LHCN-M2 (cell line): ENCODE measurements at regions not wholly inside any gene's neighbourhood (a gene's known extent, or its start where the extent isn't known, plus 50 kb on each side); places are given as distances from the start of the nearest gene placed in this dataset.
"Not testable (repeated sequence)": the region's sequence is repeated elsewhere in the genome, so short reads cannot be mapped to it uniquely, and the experiment has no call there.

ENCODE experiments used
- DNase-seq: peaks from one replicate; pipeline ENCODE4 v3.0.0-alpha.2; 2012; ENCODE audit warnings: low read depth

DNA sequence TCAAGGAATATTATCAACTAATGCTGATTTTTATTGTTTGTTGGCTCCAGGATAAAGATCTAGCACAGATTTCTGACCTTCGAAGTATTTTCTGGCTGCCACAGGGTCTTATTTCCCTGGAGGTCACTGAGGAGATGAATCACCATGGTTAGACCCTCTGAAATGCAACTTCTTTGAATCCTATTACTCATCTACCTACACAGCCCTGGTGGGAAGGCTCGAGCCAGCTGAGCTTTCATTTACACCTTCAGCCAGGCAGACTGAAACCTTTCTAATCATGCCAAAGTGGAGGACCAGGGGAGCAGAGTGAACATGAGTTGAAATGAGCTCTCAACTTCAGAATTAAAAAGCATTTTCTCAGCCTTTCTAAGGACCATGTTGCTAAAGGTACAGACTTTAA, 130.5 kb downstream of the SMIM20 start:
- DNase-seq = no peak

DNA sequence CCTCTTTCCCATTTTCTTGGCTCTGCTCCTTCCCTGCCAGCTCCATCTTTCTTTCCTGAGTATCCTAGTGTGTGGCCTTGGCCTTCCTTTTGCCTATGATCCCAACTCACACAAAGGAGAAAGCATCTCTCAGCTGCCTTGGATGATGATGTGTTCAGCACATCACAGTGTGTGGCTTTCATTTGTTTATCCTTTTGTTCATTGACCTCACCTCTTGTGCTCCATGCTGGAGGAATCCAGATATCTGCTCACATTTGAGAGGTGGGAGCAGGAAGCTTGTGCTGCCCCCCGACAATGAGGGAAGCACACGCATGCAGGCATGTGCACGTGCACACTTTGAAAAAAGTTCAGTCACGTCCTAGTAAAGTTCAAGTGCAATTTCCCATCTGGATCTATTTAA, 131.0 kb downstream of the SMIM20 start:
- no peak for DNase-seq

DNA sequence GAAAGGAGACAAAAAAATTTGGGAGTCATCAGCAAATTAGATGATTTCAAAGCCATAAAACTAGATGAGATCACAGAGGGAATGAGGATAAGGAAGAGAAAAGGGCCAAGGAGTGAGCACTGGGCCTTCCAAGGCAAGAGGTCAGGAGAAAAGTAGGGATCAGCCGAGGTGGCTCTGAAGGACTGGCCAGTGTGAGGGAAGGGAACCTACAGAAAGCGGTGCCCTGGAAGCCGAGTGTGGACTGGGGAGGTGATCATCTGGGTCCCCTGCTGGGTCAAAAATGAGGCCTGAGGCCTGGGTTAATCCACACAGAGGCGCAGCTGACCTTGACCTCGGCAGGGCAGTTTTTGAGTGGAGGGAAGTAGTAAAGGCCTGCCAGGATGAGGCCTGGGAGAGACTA, 133.8 kb downstream of the SMIM20 start:
- no peak for DNase-seq

DNA sequence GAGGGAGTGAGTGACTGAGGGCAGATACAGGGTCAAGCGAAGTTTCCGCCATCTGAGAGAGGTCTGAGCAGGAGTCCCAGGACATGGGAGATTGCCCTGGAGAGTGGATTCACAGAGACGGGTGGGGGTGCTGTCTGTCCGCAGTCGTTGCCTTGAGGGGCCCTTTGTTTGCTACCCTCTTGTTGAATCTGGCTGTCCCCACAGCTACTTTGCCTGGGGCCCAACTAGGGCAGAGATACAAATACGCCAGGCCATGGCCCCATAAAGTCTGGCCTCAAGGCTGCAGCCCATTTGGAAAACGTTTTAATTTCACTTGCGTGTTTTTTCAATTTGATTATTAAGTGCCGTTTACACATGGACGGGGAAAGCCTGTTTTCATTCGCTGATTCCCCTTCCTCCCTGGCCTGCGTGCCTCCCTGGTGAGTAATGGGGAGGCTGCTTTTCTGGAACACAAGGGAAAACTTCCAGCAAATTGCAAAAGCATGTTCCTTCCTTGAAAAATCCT, 134.4 kb downstream of the SMIM20 start:
- peak; percentile 90 for DNase-seq

DNA sequence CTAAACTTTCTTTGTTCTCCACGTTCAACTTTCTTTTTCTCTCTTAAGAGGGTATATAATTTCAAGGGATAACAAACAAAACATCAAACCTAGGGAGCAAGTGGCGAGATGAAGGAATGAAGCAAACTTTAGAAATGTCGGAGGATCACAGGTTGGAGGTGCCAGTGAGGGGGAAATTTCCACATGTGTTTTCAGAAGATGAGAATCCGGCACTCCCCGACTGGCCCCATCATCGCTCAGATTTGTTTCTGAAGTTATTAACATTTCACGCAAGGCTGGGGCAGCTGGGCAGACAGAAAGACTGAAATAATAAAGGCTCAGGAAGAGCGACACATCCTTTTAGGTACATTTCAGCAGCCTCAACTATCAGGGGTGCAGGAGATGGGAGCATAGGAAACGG, 134.9 kb downstream of the SMIM20 start:
- peak; percentile 44 for DNase-seq

DNA sequence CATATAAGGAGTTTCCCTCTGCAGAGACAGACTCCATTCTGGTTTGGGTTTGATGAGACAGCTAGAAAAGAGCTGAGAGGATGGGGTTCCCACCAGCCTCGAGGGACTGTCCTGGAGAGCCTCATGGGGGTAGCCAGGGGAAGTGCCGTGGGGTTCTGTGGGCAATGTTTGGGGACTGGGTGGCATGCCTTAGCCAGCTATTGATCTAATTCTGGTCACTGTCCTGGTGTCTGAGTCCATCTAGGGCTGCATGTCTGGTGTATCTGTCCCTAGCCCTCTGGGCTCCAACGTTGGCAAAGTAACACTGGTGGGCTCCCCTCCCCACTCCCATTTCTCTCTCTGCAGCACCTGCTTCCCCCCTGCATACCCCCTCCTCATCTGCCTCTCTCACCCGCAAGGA, 135.4 kb downstream of the SMIM20 start:
- DNase-seq = no peak

DNA sequence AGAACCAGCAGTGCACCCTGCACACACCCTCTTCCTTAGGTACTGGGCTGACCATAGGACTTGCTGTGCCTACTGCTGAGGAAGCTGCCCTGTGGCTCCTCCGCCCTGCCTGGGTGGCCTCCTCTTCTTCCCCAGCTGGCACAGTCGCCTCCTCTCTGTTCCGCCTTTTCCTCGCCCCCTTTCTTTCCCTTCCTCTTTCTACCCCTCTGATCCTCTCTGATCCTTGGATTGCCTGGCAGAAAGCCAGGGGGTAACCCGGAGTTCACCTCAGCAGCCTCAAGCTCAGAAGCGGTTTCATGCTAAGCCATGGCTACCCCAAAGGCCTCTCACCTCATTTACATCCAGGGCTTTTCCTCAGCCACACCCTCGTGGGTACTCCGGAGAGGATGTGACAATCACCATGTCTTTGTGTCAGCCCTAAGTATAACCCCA, 136.2 kb downstream of the SMIM20 start:
- no peak for DNase-seq

DNA sequence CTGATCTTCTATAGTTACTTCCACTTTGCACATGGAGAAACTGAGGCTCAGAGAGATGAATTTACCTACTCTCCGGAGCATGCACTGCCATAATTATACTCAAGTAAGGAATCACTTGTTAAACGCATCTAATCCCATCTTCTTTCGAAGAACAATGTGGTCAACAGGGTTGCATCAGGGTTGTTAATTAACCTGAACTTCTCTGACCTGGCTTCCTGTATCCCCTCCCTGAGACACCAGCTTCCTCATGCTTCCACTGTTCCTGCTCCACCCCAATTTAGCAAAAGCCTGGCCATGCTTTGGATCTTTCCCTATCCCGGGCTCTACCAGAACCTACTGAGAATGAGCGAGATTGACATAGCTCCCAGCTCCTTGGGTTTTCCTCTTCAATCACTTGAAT, 136.7 kb downstream of the SMIM20 start:
- DNase-seq = no peak

DNA sequence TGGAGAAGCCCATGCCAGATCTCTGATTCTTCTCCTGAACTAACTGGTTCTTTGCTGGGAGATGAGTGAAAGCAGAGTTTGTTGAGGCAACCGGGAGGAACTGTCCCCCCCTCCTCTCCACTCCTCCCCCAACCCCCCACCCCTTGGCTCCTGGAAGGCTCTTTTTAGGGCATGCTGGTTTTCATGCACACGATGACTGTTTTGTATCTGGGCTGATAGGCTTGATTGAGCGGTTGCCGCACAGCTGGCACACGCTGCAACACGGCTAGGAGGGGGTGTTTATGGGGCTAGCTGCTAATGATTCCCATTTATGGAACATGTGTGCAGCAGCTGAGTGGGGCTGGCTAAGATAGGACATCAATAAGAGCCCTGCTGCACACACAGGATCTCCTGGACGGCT, 137.2 kb downstream of the SMIM20 start:
- DNase-seq = no peak

DNA sequence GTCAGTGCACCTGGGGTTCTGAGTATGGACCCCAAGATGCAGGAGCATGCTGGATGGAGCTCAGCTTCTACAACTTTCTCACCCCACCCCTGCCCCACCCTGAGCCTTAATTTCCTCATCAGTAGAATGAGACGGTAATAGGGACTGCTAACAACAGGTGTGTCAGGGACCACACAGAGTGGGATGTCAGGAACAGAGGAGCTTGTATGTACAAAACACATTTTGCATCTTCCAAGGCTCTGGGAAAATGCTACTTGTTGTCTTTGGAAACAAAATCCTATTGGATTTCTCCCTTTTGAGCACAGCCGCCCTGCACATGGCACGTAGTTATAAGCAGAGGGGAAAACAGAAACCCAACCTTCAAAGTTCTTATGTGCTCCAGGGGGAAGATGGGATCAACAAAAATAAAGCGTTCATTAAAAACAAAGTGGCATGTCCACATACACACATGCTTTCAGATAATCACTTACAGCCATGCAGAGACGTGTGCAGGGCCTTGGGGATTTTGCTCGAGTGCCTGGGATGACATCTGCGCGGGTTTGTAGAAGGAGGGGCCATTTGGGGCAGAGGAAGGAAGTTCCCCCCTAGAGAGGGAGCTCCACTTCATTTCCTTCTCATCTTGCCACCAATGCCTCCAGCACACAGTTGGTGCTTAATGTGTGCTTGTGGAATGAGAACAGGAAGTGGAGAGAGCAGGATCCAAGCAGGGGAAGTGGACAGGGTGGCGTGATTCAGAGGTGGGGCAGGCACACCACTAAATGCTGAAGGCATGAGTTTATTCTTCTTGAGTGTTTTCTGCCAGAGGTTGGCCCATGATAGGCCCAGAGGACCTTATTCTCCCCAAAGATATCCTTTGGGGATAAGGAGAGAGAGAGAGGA, 138.9 kb downstream of the SMIM20 start:
- DNase-seq = no peak

DNA sequence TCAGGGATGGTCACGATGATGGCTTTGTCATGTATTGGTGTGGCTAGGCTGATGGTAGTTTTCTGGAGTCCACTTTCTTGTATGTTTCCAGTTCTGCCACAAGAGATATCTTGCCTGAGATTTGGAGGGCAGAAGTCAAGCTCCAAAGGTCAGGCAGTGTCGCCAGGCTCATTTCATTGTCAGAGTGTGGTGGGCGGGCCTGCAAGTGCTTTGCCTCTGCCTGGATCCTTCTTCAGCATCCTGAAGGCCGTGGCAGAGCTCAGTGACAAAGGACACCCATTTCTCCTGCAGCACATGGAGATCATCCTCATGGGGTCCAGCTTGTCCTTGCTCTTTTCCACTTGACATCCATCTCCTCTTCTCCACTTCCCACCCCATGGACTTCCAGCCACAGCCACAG, 139.7 kb downstream of the SMIM20 start:
- no peak for DNase-seq

DNA sequence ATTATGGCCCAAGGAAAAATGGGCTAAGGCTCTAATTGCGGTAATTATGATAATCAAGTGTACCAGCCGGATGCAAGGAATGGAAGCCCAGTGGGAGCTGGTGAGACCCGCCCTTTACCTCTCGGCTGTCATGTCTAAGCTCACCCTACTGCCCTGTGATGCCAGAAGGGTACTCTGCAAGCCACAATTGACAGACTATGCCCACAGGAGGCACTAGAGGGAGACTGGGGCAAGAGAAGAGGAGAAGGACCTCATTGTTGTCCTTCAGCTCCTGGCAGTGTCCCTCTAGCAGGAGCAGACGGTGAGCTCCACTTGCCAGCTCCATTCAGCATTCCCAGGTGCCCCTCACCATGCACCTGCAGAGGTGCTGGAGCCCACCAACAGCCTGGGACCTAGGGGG, 141.8 kb downstream of the SMIM20 start:
- DNase-seq = no peak

DNA sequence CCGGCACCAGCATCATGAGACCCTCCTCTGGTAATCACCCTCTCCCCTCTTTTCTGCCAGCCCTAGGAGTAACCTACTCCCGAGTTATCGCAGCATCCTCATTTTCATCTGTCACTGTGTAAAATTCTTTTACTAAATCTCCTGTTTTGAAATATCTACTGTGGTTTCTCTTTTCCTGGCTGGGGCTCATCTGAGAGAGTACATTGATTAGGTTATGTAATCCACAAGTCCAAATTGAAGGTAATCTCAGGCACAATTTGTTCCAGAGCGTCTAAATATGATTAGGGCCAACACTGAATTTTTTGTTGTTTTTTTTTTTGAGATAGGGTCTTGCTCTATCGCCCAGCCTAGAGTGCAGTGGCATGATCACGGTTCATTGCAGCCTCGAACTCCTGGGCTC, 142.4 kb downstream of the SMIM20 start:
- DNase-seq = no peak

DNA sequence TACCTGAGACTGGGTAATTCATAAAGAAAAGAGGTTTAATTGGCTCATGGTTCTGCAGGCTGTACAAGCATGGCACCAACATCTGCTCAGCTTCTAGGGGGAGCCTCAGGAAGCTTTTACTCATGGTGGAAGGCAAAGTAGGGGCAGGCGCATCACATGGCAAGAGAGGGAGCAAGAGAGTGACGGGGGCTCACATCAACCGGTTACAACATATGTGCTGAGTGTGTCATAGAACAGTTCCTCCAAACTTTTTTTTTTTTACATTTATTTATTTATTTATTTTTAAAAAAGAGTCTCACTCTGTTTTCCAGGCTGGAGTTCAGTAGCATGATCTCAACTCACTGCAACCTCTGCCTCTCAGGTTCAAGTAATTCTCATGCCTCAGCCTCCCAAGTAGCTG, 143.8 kb downstream of the SMIM20 start:
- DNase-seq = not testable (repeated sequence)

DNA sequence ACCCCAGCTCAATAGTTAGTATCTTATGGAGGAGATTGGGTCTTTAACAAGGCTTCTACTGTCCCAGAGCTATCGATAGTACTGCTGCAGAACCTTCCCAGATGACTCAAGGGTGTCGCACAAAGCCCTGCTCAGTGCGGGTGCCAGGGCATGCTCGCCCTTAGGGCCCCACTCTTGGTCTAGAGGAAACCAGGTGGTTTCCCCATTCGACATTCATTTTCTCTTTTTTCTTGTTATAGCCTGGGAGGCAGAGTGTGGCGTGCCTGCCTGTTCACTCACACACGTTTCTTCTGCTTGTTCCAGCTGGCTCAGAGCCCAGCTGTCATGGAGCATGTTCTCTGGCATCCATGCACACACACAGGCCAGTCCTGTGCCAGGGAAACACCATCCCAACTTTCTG, 144.5 kb downstream of the SMIM20 start:
- no peak for DNase-seq

DNA sequence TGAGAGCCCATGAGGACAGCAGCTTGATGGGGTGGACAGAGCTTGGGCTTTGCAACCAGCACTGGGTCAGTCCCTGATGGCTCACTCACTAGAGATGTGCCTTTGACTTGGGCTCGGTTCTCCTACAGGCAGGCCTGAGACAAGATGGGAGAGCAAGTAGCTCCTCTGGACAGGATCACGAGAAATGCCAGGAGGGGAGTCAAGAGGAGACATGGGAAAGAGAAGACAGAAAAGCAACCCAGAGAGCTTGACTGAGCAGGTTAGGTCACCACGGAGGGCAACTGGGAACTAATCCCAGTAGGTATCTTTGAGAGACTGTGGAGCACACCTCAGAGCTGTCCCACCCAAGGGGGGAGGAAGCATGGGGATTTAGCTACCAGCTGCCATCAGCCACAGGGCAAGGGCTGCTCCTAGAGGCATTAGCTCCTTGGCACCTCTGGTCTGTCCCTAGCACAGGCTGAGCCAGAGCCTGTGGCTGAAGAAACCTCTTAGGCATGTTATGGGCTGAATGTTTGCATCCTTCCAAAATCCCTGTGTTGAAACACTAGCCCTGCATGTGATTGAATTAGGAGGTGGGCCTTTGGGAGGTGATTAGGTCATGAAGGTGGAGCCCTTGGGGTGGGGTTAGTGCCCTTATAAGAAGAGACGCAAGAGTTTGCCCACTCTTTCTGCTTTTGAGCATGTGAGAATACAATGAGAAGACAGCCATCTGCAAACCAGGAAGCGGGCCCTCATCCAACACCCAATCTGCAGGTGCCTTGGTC, 145.6 kb downstream of the SMIM20 start:
- no peak for DNase-seq

DNA sequence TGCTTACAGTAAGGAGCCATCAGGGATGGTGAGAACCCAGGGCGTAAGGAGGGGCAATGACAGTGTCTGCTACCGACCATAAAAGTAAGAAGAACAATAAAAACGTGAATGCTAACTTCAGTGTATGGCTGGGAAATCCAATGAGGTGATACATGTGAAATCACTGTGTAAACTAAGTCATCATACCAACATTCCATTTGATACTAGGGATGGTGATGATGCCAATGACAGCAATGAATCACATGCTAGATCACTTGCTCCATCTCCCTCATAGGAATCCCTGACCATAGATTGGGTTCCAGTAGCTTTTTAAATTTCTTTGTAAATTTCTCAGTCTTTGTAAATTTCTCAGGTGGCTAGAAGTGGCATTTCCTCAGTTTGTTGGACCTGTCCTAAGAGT, 146.3 kb downstream of the SMIM20 start:
- no peak for DNase-seq

DNA sequence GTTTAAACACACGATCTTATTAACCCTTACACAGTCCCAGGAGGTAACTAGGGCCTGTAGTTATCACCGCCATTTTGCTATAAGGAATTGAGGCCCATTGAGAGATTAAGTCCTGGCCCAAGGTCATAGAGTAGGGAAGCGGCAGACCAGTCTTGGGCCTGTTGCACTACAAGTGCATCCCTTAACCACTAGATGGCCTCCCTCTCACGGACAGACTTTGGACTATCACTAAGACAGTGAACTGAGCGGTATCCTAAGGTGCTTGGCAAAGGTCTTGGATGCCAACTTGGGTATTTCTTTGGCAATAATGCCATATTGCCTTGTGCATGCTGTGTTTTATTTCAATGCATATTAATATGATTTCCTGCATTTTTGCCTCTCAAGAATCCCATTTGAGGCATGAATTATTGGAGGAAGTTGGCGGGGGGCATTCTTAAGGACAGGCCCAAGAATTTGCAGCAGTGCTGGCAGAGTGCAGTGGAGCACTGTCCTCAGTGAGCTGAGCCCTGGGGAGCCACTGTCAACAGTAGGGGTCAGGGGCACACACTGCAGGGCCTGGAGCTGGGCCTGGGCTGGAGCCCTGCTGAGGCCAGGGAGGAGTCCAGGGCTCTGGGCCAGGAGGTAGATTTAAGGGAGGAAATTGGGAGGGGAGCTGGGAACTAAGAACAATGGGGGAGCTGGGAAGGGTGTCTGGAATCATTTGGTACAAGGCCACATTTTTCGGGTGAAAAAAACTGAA, 147.4 kb downstream of the SMIM20 start:
- DNase-seq = peak; percentile 41

DNA sequence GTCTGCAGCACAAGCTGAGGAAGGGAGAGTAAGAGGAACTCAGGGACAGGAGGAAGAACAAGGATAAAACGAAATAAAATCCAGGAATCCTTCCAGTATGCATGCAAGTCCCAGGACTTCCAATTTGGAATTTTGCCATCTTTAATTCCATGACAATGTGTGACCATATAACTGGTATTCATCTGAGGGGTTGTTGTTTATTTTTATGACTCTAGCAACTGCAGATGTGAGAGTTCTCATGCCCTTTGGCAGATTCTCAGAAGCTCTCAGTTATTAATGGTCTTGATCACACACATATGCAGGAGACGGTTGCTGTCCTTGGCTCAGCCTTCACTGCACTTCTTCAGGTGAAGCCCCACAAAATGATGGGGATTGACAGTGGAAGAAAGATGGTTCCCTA, 148.2 kb downstream of the SMIM20 start:
- peak; percentile 38 for DNase-seq

DNA sequence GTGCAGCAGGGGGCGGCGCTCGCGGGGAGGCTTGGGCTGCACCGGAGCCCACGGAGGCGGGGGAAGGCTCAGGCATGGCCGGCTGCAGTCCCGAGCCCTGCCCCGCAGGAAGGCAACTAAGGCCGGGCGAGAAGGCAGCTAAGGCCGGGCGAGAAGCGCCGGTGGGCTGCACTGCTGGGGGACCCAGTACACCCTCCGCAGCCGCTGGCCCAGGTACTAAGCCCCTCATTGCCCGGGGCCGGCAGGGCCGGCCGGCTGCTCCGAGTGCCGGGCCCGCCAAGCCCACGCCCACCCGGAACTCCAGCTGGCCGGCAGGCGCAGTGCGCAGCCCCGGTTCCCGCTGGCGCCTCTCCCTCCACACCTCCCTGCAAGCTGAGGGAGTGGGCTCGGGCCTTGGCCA, 150.0 kb downstream of the SMIM20 start:
- DNase-seq = not testable (repeated sequence)

DNA sequence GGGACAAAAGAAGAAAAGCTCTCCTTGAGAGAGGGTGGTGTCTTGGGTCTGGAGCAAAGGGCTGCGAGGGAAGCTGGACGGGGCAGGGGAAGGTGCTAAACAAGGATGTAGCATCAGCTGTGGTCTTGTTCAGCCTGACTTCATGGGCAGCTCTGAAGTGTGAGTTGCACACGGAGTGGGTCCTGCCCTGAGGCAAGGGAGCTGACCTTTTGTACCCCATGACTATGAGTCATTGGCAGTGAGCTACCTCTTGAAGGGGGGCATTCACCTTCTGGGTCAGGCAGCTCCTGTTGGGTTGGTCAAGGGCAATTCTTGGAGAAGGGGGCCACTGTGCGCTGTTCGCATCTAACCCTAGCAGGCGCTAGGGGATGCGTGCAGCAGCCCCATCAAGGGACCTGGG, 151.8 kb downstream of the SMIM20 start:
- peak; percentile 45 for DNase-seq

DNA sequence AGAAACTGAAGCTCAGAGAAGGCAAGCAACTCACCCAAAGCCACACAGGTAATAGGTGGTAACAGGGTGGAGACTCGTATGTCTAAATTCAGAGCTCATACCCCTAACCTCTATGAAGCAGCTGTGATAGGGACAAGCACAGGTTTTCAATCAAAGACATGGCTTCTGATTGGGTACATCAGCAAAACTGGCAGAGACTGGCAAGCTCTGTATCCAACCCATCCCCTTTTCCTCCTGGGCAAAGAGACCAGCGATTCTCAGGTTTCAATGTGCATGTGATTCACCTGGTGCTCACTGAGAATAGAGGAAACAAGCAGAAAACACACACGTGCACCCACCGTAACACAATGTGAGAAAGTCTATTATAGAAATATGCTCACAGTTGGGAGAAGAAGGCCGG, 153.0 kb downstream of the SMIM20 start:
- DNase-seq = no peak
